AG20443 (cell line): ENCODE measurements at regions not wholly inside any gene's neighbourhood (a gene's known extent, or its start where the extent isn't known, plus 50 kb on each side); places are given as distances from the start of the nearest gene placed in this dataset.

Experiments
- DNase-seq: peaks from one replicate; pipeline ENCODE4 v3.0.0; 2012; ENCODE audit warnings: low spot score, mixed read lengths

GRCh38 chr5:3194271-3194670, 401.4 kb upstream of the IRX1 start:
- DNase-seq: no peak

- no peak for DNase-seq
Measured at GRCh38 chr5:3191585-3191984, 404.0 kb upstream of the IRX1 start.

- DNase-seq: no peak
Measured at GRCh38 chr5:3190930-3191329, 404.7 kb upstream of the IRX1 start.

GRCh38 chr5:3190433-3190832, 405.2 kb upstream of the IRX1 start:
- DNase-seq: no peak

- no peak for DNase-seq
Measured at GRCh38 chr5:3187771-3188425, 407.7 kb upstream of the IRX1 start.

GRCh38 chr5:3186736-3187405, 408.8 kb upstream of the IRX1 start:
- no peak for DNase-seq

- DNase-seq: no peak
Measured at GRCh38 chr5:3186156-3186555, 409.5 kb upstream of the IRX1 start.

GRCh38 chr5:3185488-3185887, 410.1 kb upstream of the IRX1 start:
- no peak for DNase-seq

- no peak for DNase-seq
Measured at GRCh38 chr5:3182133-3182876, 413.3 kb upstream of the IRX1 start.

GRCh38 chr5:3181671-3182070, 414.0 kb upstream of the IRX1 start:
- DNase-seq: no peak

GRCh38 chr5:3180636-3181035, 415.0 kb upstream of the IRX1 start:
- DNase-seq: no peak

GRCh38 chr5:3179220-3179619, 416.4 kb upstream of the IRX1 start:
- no peak for DNase-seq

GRCh38 chr5:3177338-3177737, 418.3 kb upstream of the IRX1 start:
- no peak for DNase-seq

GRCh38 chr5:3175416-3175815, 420.2 kb upstream of the IRX1 start:
- no peak for DNase-seq

- DNase-seq: no peak
Measured at GRCh38 chr5:3167473-3167872, 416.0 kb upstream of the IRX2 start.

GRCh38 chr5:3163626-3164025, 412.1 kb upstream of the IRX2 start:
- DNase-seq: no peak

- DNase-seq: no peak
Measured at GRCh38 chr5:3161672-3162071, 410.2 kb upstream of the IRX2 start.

GRCh38 chr5:3157214-3157613, 405.7 kb upstream of the IRX2 start:
- DNase-seq: no peak

- no peak for DNase-seq
Measured at GRCh38 chr5:3155717-3156116, 404.2 kb upstream of the IRX2 start.

GRCh38 chr5:3155046-3155445, 403.6 kb upstream of the IRX2 start:
- no peak for DNase-seq

- DNase-seq: no peak
Measured at GRCh38 chr5:3153906-3154305, 402.4 kb upstream of the IRX2 start.

GRCh38 chr5:3153226-3153858, 401.9 kb upstream of the IRX2 start:
- DNase-seq: no peak

GRCh38 chr5:3149899-3150298, 398.4 kb upstream of the IRX2 start:
- DNase-seq: no peak
